PC-9 (cell line): ENCODE measurements at regions not wholly inside any gene's neighbourhood (a gene's known extent, or its start where the extent isn't known, plus 50 kb on each side); places are given as distances from the start of the nearest gene placed in this dataset.
"Not testable (repeated sequence)": the region's sequence is repeated elsewhere in the genome, so short reads cannot be mapped to it uniquely, and the experiment has no call there.

Experiments
- EZH2 ChIP-seq: fragments of 200-600 bp; sonication (generic); IDR thresholded peaks from 2 replicates; pipeline ENCODE4 v1.8.0; 2017; ENCODE audit warnings: antibody characterized with exemption, low read depth
- TF ChIP-seq, protein P1 (sequence below): fragments of 200-600 bp; sonication (generic); conservative IDR thresholded peaks from 2 replicates; pipeline ENCODE4 v1.6.1; 2017; ENCODE audit warnings: mixed run types, antibody characterized with exemption, mild to moderate bottlenecking, moderate library complexity

GRCh38 chr2:116318551-116318950 lies 1495.9 kb upstream of the DDX18 start:
- TF ChIP-seq, protein P1, sequence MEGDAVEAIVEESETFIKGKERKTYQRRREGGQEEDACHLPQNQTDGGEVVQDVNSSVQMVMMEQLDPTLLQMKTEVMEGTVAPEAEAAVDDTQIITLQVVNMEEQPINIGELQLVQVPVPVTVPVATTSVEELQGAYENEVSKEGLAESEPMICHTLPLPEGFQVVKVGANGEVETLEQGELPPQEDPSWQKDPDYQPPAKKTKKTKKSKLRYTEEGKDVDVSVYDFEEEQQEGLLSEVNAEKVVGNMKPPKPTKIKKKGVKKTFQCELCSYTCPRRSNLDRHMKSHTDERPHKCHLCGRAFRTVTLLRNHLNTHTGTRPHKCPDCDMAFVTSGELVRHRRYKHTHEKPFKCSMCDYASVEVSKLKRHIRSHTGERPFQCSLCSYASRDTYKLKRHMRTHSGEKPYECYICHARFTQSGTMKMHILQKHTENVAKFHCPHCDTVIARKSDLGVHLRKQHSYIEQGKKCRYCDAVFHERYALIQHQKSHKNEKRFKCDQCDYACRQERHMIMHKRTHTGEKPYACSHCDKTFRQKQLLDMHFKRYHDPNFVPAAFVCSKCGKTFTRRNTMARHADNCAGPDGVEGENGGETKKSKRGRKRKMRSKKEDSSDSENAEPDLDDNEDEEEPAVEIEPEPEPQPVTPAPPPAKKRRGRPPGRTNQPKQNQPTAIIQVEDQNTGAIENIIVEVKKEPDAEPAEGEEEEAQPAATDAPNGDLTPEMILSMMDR = not testable (repeated sequence)
- not testable (repeated sequence) for TF ChIP-seq EZH2
